IMR-90 (cell line): ENCODE measurements at regions not wholly inside any gene's neighbourhood (a gene's known extent, or its start where the extent isn't known, plus 50 kb on each side); places are given as distances from the start of the nearest gene placed in this dataset.

Source experiments
- ATAC-seq: fragments of 200-7000 bp; cut with Tn5 transposase; 2 replicates; pipeline ENCODE4 v1.9.1; 2020; ENCODE audit warnings: low read depth, mild to moderate bottlenecking, moderate library complexity
- BruUV-seq: library from RNA; stranded (reverse); fragments of 400-500 nt; replicated peaks from 2 replicates; lab custom pipeline; 2021; lab: Mats Ljungman, UMichigan
- CTCF ChIA-PET: fragments of 300-600 bp; formaldehyde crosslinking; extraction: SDS; loops from one replicate; lab custom pipeline; 2021; ENCODE audit warnings: antibody characterized with exemption; lab: Yijun Ruan, JAX
- POLR2A ChIA-PET: fragments of 300-600 bp; sonication (Branson Sonifier 250); formaldehyde crosslinking; loops from one replicate; lab custom pipeline; 2022; ENCODE audit warnings: antibody characterized with exemption; ENCODE audit not compliant: unreplicated experiment; lab: Charles Lee
- DNase-seq: peaks from one replicate; pipeline ENCODE4 v3.0.0; 2013
- H2AFZ ChIP-seq: replicated peaks from 2 replicates; pipeline ENCODE3; 2013; ENCODE audit warnings: low read length, mild to moderate bottlenecking; ENCODE audit not compliant: poor library complexity
- H2AK5ac ChIP-seq: 2 replicates; pipeline ENCODE4 v1.6.1; 2013; ENCODE audit warnings: low read depth, low read length, inconsistent platforms
- H2AK9ac ChIP-seq: replicated peaks from 2 replicates; pipeline ENCODE3; 2013; ENCODE audit warnings: mild to moderate bottlenecking, low read depth, low read length, moderate library complexity; ENCODE audit not compliant: poor library complexity
- H2BK120ac ChIP-seq: 2 replicates; pipeline ENCODE4 v1.6.1; 2013; ENCODE audit warnings: low read depth, low read length, inconsistent platforms
- H2BK15ac ChIP-seq: 3 replicates; pipeline ENCODE4 v1.6.1; 2013; ENCODE audit warnings: low read depth, low read length, inconsistent platforms
- H2BK20ac ChIP-seq: 2 replicates; pipeline ENCODE4 v1.6.1; 2013; ENCODE audit warnings: low read depth, mild to moderate bottlenecking, inconsistent platforms, low read length, moderate library complexity
- H2BK5ac ChIP-seq: 2 replicates; pipeline ENCODE4 v1.6.1; 2013; ENCODE audit warnings: mild to moderate bottlenecking, low read depth, low read length, inconsistent platforms; ENCODE audit not compliant: poor library complexity, severe bottlenecking
- H3K14ac ChIP-seq: replicated peaks from 2 replicates; pipeline ENCODE4 v1.6.1; 2013; ENCODE audit warnings: low read depth, low read length, inconsistent platforms
- H3K18ac ChIP-seq: 2 replicates; pipeline ENCODE4 v1.6.1; 2013; ENCODE audit warnings: low read depth, low read length, control low read depth
- H3K23ac ChIP-seq: 2 replicates; pipeline ENCODE4 v1.6.1; 2013; ENCODE audit warnings: low read depth, low read length, inconsistent platforms
- H3K27ac ChIP-seq: 2 replicates; pipeline ENCODE4 v1.5.1; 2013; ENCODE audit warnings: mild to moderate bottlenecking, control low read depth, low read length; ENCODE audit not compliant: insufficient read depth
- H3K27me3 ChIP-seq: 2 replicates; pipeline ENCODE4 v1.6.1; 2013; ENCODE audit warnings: low read length; ENCODE audit not compliant: control insufficient read depth, insufficient read depth
- H3K36me3 ChIP-seq: 2 replicates; pipeline ENCODE4 v1.6.1; 2013; ENCODE audit warnings: low read length, mixed read lengths; ENCODE audit not compliant: control insufficient read depth, insufficient read depth
- H3K4ac ChIP-seq: 2 replicates; pipeline ENCODE4 v1.6.1; 2013; ENCODE audit warnings: low read depth, low read length, inconsistent platforms
- H3K4me1 ChIP-seq: 2 replicates; pipeline ENCODE4 v1.6.1; 2013; ENCODE audit warnings: low read length, mixed read lengths; ENCODE audit not compliant: control insufficient read depth, insufficient read depth
- H3K4me2 ChIP-seq: 2 replicates; pipeline ENCODE4 v1.6.1; 2013; ENCODE audit warnings: low read depth, mild to moderate bottlenecking, control low read depth, low read length, moderate library complexity
- H3K4me3 ChIP-seq: 2 replicates; pipeline ENCODE4 v1.5.1; 2013; ENCODE audit warnings: low read depth, mild to moderate bottlenecking, control low read depth, low read length, moderate library complexity; ENCODE audit not compliant: insufficient read depth
- H3K56ac ChIP-seq: 2 replicates; pipeline ENCODE4 v1.6.1; 2013; ENCODE audit warnings: low read length, inconsistent platforms; ENCODE audit not compliant: insufficient read depth; ENCODE audit errors: extremely low read depth
- H3K79me1 ChIP-seq, 2 experiments: 2 replicates each; pipeline ENCODE4 v1.6.1; 2013; ENCODE audit warnings: low read length in 2 of 2, inconsistent platforms in 1 of 2, low read depth in 1 of 2
- H3K9ac ChIP-seq: 2 replicates; pipeline ENCODE4 v1.6.1; 2013; ENCODE audit warnings: low read depth, low read length, control low read depth
- H3K9me1 ChIP-seq: 2 replicates; pipeline ENCODE4 v1.6.1; 2013; ENCODE audit warnings: low read length, inconsistent platforms; ENCODE audit not compliant: insufficient read depth
- H3K9me3 ChIP-seq: 2 replicates; pipeline ENCODE4 v1.6.1; 2013; ENCODE audit warnings: low read length; ENCODE audit not compliant: control insufficient read depth, insufficient read depth
- H4K20me1 ChIP-seq: 2 replicates; pipeline ENCODE4 v1.6.1; 2013; ENCODE audit warnings: low read length, inconsistent platforms; ENCODE audit not compliant: insufficient read depth
- H4K5ac ChIP-seq: 2 replicates; pipeline ENCODE4 v1.6.1; 2013; ENCODE audit warnings: mild to moderate bottlenecking, low read depth, low read length, control low read depth
- H4K8ac ChIP-seq, 2 experiments: 2 replicates each; pipeline ENCODE4 v1.6.1; 2013; ENCODE audit warnings: low read depth in 2 of 2, low read length in 2 of 2, control low read depth in 1 of 2, inconsistent platforms in 1 of 2
- H4K91ac ChIP-seq: 2 replicates; pipeline ENCODE4 v1.6.1; 2013; ENCODE audit warnings: low read depth, low read length, inconsistent platforms; ENCODE audit not compliant: insufficient read depth
- BHLHE40 ChIP-seq: fragments of 150-350 bp; IDR thresholded peaks from 2 replicates; pipeline ENCODE4 v1.6.1; 2016; ENCODE audit warnings: mild to moderate bottlenecking, low read depth, low read length
- CEBPB ChIP-seq: IDR thresholded peaks from 2 replicates; pipeline ENCODE4 v1.6.1; 2012; ENCODE audit warnings: low read depth, low read length, improper control_type of control experiment
- CHD1 ChIP-seq: IDR thresholded peaks from 2 replicates; pipeline ENCODE4 v1.6.1; 2012; ENCODE audit warnings: low read depth, low read length, improper control_type of control experiment
- CTCF ChIP-seq: conservative IDR thresholded peaks from 2 replicates; pipeline ENCODE4 v1.5.1; 2012; ENCODE audit warnings: mild to moderate bottlenecking, low read depth, low read length, improper control_type of control experiment
- ELK1 ChIP-seq: fragments of 150-350 bp; IDR thresholded peaks from 2 replicates; pipeline ENCODE4 v1.6.1; 2016; ENCODE audit warnings: low read depth, mild to moderate bottlenecking, low read length, moderate library complexity, borderline replicate concordance
- FOS ChIP-seq: fragments of 150-350 bp; IDR thresholded peaks from 2 replicates; pipeline ENCODE4 v1.6.1; 2016; ENCODE audit warnings: low read depth, low read length
- MAFK ChIP-seq: IDR thresholded peaks from 2 replicates; pipeline ENCODE4 v1.6.1; 2012; ENCODE audit warnings: low read depth, low read length, improper control_type of control experiment
- MXI1 ChIP-seq: IDR thresholded peaks from 2 replicates; pipeline ENCODE4 v1.6.1; 2012; ENCODE audit warnings: low read depth, mild to moderate bottlenecking, low read length, moderate library complexity, borderline replicate concordance
- NFE2L2 ChIP-seq: fragments of 150-350 bp; IDR thresholded peaks from 2 replicates; pipeline ENCODE4 v1.6.1; 2016; ENCODE audit warnings: low read depth, mild to moderate bottlenecking, low read length
- RFX5 ChIP-seq: IDR thresholded peaks from 2 replicates; pipeline ENCODE4 v1.8.0; 2012; ENCODE audit warnings: low read depth, mild to moderate bottlenecking, low read length, moderate library complexity
- WGBS, 2 experiments: methylation state at CpG; one replicate each; pipeline versions ENCODE4 v1.1.5 to v1.1.7; 2013; ENCODE audit warnings: missing lambda C conversion rate in 2 of 2; ENCODE audit not compliant: insufficient read length in 1 of 2; ENCODE audit errors: extremely low coverage in 2 of 2; 5-methylcytosine and 5-hydroxymethylcytosine counted together
- dilution Hi-C: fragments of 300-500 bp; cut with HindIII; formaldehyde crosslinking; loops from one replicate; pipeline ENCODE4 v1.14.3; 2018; ENCODE audit warnings: low sequenced_read_pairs; ENCODE audit not compliant: unreplicated experiment
- in situ Hi-C: fragments of 300-500 bp; cut with MboI; formaldehyde crosslinking; loops from 3 replicates; pipeline ENCODE4 v1.14.3; 2019; ENCODE audit warnings: low sequenced_read_pairs, inconsistent platforms, mixed read lengths
- intact Hi-C: fragments of 100-400 bp; cut with micrococcal nuclease; formaldehyde crosslinking; loops from 2 replicates; pipeline ENCODE4 v1.10.0; 2022

- Histone ChIP-seq H2BK20ac (no peak overlapping the region), H3K27ac (no peak overlapping the region), H3K27me3 (no peaks in the 10 kb centered on the region), H3K4me1 (no peaks in the 10 kb centered on the region; the same call in 1 of the 2 replicates), H3K56ac (no peak overlapping the region), H3K14ac (no peak overlapping the region), H3K9ac (no peak overlapping the region), H4K91ac (no peak overlapping the region), H2BK15ac (no peak overlapping the region), H3K18ac (no peak overlapping the region), H2AK5ac (no peak overlapping the region), H2AK9ac (no peak overlapping the region), H3K4me3 (no peak overlapping the region), H3K4me2 (no peak overlapping the region), H3K9me3 (no peaks in the 10 kb centered on the region), H2AFZ (no peak overlapping the region), H2BK120ac (no peak overlapping the region), H3K4ac (no peak overlapping the region), H3K23ac (no peak overlapping the region), H3K36me3 (no peaks in the 10 kb centered on the region), H4K20me1 (no peaks in the 10 kb centered on the region), H2BK5ac (no peak overlapping the region), H3K9me1 (no peaks in the 10 kb centered on the region), H4K8ac (no peak overlapping the region), H4K5ac (no peak overlapping the region), H3K79me1 (no peaks in the 10 kb centered on the region)
- ATAC-seq = no peak
- in situ Hi-C loops (no loop called here), dilution Hi-C loops (no loop called here), intact Hi-C loops (no loop called here)
- DNase-seq = no peak
- POLR2A ChIA-PET = no interaction called here
- CTCF ChIA-PET = interaction anchor here (0.6 kb wide), 1 partner anchor 670 kb away, joined by 3 read pairs; no protein-coding TSS in a partner anchor
- no TSS peak for BruUV-seq
- TF ChIP-seq CEBPB = no peak
- TF ChIP-seq NFE2L2 = no peak
- no peak for TF ChIP-seq BHLHE40
- TF ChIP-seq FOS = no peak
- no peak for TF ChIP-seq CTCF
- TF ChIP-seq MXI1 = no peak
- no peak for TF ChIP-seq RFX5
- no peak for TF ChIP-seq CHD1
- TF ChIP-seq MAFK = no peak
- no peak for TF ChIP-seq ELK1
- 87% methylated on average over 3 of the region's 9 CpGs; no CpG with 5 or more reads in 1 of the 2 experiments for whole genome bisulfite sequencing, 2 experiments
These were observed 505.1 kb downstream of the LTN1 start for GRCh38 chr21:28487455-28488070.
